K562 (cell line): ENCODE measurements at regions not wholly inside any gene's neighbourhood (a gene's known extent, or its start where the extent isn't known, plus 50 kb on each side); places are given as distances from the start of the nearest gene placed in this dataset.

ENCODE experiments used
- ATAC-seq: fragments of 200-7000 bp; cut with Tn5 transposase; 3 replicates; pipeline ENCODE4 v1.9.1; 2020; ENCODE audit warnings: moderate library complexity
- BruUV-seq: library from RNA; stranded (reverse); fragments of 400-500 nt; replicated peaks from 2 replicates; lab custom pipeline; 2021; lab: Mats Ljungman, UMichigan
- CTCF ChIA-PET: fragments of 300-600 bp; formaldehyde crosslinking; extraction: SDS; loops from one replicate; lab custom pipeline; 2021; ENCODE audit warnings: low intra/inter-chr PET ratio; lab: Yijun Ruan, JAX
- POLR2A ChIA-PET: fragments of 300-600, 350-650 bp; sonication (Branson Sonifier 250); formaldehyde crosslinking; extraction: SDS; loops from one replicate; lab custom pipeline; 2021; ENCODE audit warnings: antibody characterized with exemption, inconsistent platforms; lab: Yijun Ruan, JAX
- DNase-seq, 4 experiments: peaks; one replicate each; pipeline versions ENCODE4 v3.0.0 to v3.0.0-alpha.2; 2011 to 2018; ENCODE audit warnings: low spot score in 3 of 4, mixed read lengths in 3 of 4; ENCODE audit errors: extremely low read depth in 1 of 4
- FAIRE-seq: peaks from 2 replicates; lab custom pipeline; 2011; peaks lifted over from hg19 to GRCh38; lab: Jason Lieb, UNC
- H2AFZ ChIP-seq: 2 replicates; pipeline ENCODE4 v1.6.0; 2011; ENCODE audit warnings: low read depth, low read length, control low read depth, inconsistent platforms
- H3K27ac ChIP-seq: fragments of 200-600 bp; 3 replicates; pipeline ENCODE4 v1.8.0; 2011; ENCODE audit warnings: low read depth, mild to moderate bottlenecking, control low read depth, inconsistent platforms, low read length, moderate library complexity, mixed read lengths; ENCODE audit errors: extremely low read depth
- H3K27me3 ChIP-seq, 2 experiments: fragments of 300-600 bp in 1 of 2; 2 replicates in 1 of 2; 3 replicates in 1 of 2; pipeline versions ENCODE4 v1.6.0 to v1.8.0; 2011; ENCODE audit warnings: inconsistent platforms in 2 of 2, low read length in 2 of 2, mild to moderate bottlenecking in 1 of 2, mixed read lengths in 1 of 2, moderate library complexity in 1 of 2; ENCODE audit not compliant: control insufficient read depth in 2 of 2, insufficient read depth in 2 of 2
- H3K36me3 ChIP-seq: fragments of 300-600 bp; 3 replicates; pipeline ENCODE4 v1.8.0; 2011; ENCODE audit warnings: mild to moderate bottlenecking, low read length, inconsistent platforms; ENCODE audit not compliant: control insufficient read depth, insufficient read depth
- H3K4me1 ChIP-seq, 2 experiments: fragments of 200-600 bp in 1 of 2; replicated peaks in 1 of 2; 2 replicates in 1 of 2; 3 replicates in 1 of 2; pipeline versions ENCODE4 v1.5.1 to v1.8.0; 2011; ENCODE audit warnings: inconsistent platforms in 2 of 2, low read length in 2 of 2, mild to moderate bottlenecking in 1 of 2, mixed read lengths in 1 of 2, moderate library complexity in 1 of 2; ENCODE audit not compliant: control insufficient read depth in 2 of 2, insufficient read depth in 2 of 2
- H3K4me2 ChIP-seq: 2 replicates; pipeline ENCODE4 v1.6.1; 2011; ENCODE audit warnings: low read length, control low read depth, inconsistent platforms, mixed read lengths; ENCODE audit not compliant: insufficient read depth
- H3K4me3 ChIP-seq: fragments of 200-600 bp; sonication (generic), shearing (Covaris generic); 2 replicates; pipeline ENCODE4 v1.5.1; 2016; ENCODE audit warnings: control low read depth, inconsistent platforms
- H3K79me2 ChIP-seq: fragments of 200-600 bp; 3 replicates; pipeline ENCODE4 v1.8.0; 2011; ENCODE audit warnings: low read length, inconsistent platforms; ENCODE audit not compliant: control insufficient read depth, insufficient read depth
- H3K9ac ChIP-seq, 2 experiments: 2 replicates each; pipeline versions ENCODE4 v1.6.0 to v1.6.1; 2011; ENCODE audit warnings: low read depth in 2 of 2, low read length in 2 of 2, control low read depth in 1 of 2, inconsistent platforms in 1 of 2, mild to moderate bottlenecking in 1 of 2, mixed read lengths in 1 of 2; ENCODE audit not compliant: insufficient read depth in 1 of 2
- H3K9me1 ChIP-seq: one replicate; pipeline ENCODE4 v1.6.0; 2011; ENCODE audit warnings: inconsistent platforms, mild to moderate bottlenecking, low read length, moderate library complexity; ENCODE audit not compliant: control insufficient read depth, insufficient read depth
- H3K9me3 ChIP-seq: replicated peaks from 2 replicates; pipeline ENCODE4 v1.5.1; 2011; ENCODE audit warnings: low read depth, low read length, inconsistent platforms; ENCODE audit not compliant: control insufficient read depth, insufficient read depth
- H4K20me1 ChIP-seq: replicated peaks from 2 replicates; pipeline ENCODE4 v1.6.1; 2011; ENCODE audit warnings: low read length, inconsistent platforms, mixed read lengths; ENCODE audit not compliant: control insufficient read depth, insufficient read depth
- CREM ChIP-seq: IDR thresholded peaks from 2 replicates; pipeline ENCODE4 v1.6.1; 2014; ENCODE audit warnings: antibody characterized with exemption, low read depth
- ILK ChIP-seq: fragments of 450-650 bp; IDR thresholded peaks from 2 replicates; pipeline ENCODE4 v1.6.1; 2016; ENCODE audit warnings: missing genetic modification characterization, low read depth, mild to moderate bottlenecking, missing compliant biosample characterization, moderate library complexity, borderline replicate concordance
- L3MBTL2 ChIP-seq: fragments of 450-650 bp; IDR thresholded peaks from 2 replicates; pipeline ENCODE4 v1.6.1; 2016; ENCODE audit warnings: mild to moderate bottlenecking, moderate library complexity
- MBD2 ChIP-seq: sonication (generic); IDR thresholded peaks from 2 replicates; pipeline ENCODE4 v1.6.1; 2016; ENCODE audit warnings: low read depth, borderline replicate concordance
- MYC ChIP-seq, 2 experiments: fragments of 250-450 bp in 1 of 2; sonication (Bioruptor Pico) in 1 of 2; IDR thresholded peaks; 2 replicates each; pipeline versions ENCODE4 v1.5.1 to v1.6.1; 2012 to 2021; ENCODE audit warnings: low read depth in 2 of 2, borderline replicate concordance in 1 of 2, improper control_type of control experiment in 1 of 2, low read length in 1 of 2, mild to moderate bottlenecking in 1 of 2, moderate library complexity in 1 of 2
- NRF1 ChIP-seq, 2 experiments: fragments of 450-650 bp; IDR thresholded peaks in 1 of 2; conservative IDR thresholded peaks in 1 of 2; 2 replicates each; pipeline ENCODE4 v1.6.1; 2014; ENCODE audit warnings: mild to moderate bottlenecking in 2 of 2
- OTX1 ChIP-seq: fragments of 450-650 bp; formaldehyde crosslinking; IDR thresholded peaks from 2 replicates; pipeline ENCODE4 v1.4.0; 2022; ENCODE audit warnings: mild to moderate bottlenecking
- PPARD ChIP-seq: fragments of 250-450 bp; sonication (Bioruptor Pico); IDR thresholded peaks from 2 replicates; pipeline ENCODE4 v1.8.0; 2022; ENCODE audit warnings: inconsistent platforms, mild to moderate bottlenecking, moderate library complexity
- SLC30A9 ChIP-seq: fragments of 250-450 bp; sonication (Bioruptor Pico); IDR thresholded peaks from 2 replicates; pipeline ENCODE4 v1.8.0; 2022; ENCODE audit warnings: mild to moderate bottlenecking, moderate library complexity
- SMARCA5 ChIP-seq: fragments of 450-650 bp; IDR thresholded peaks from 2 replicates; pipeline ENCODE4 v1.6.1; 2016
- SOX6 ChIP-seq: fragments of 450-650 bp; IDR thresholded peaks from 2 replicates; pipeline ENCODE4 v1.6.1; 2014; ENCODE audit warnings: mild to moderate bottlenecking
- ZBTB17 ChIP-seq: fragments of 450-650 bp; formaldehyde crosslinking; IDR thresholded peaks from 2 replicates; pipeline ENCODE4 v1.4.0; 2020; ENCODE audit warnings: mild to moderate bottlenecking
- ZNF263 ChIP-seq: sonication (generic); formaldehyde crosslinking; IDR thresholded peaks from 2 replicates; pipeline ENCODE4 v1.8.0; 2022; ENCODE audit warnings: mild to moderate bottlenecking, missing genetic modification reagents, borderline replicate concordance
- ZNF311 ChIP-seq: fragments of 250-450 bp; sonication (Bioruptor Pico); IDR thresholded peaks from 2 replicates; pipeline ENCODE4 v1.4.0; 2020; ENCODE audit warnings: mild to moderate bottlenecking, moderate library complexity
- WGBS: fragments of 100-300 bp; shearing (Covaris generic); methylation state at CpG from one replicate; pipeline ENCODE4 v1.1.6; 2016; ENCODE audit warnings: low coverage, mixed read lengths; ENCODE audit not compliant: insufficient coverage; ENCODE audit errors: missing lambda C conversion rate; 5-methylcytosine and 5-hydroxymethylcytosine counted together
- in situ Hi-C: fragments of 300-500 bp; cut with MboI; formaldehyde crosslinking; loops from 4 replicates; pipeline ENCODE4 v1.15.0; 2018; ENCODE audit warnings: inconsistent platforms, mixed read lengths
- intact Hi-C: fragments of 100-400 bp; cut with micrococcal nuclease; formaldehyde crosslinking; loops from 2 replicates; pipeline ENCODE4 v1.14.2; 2022
- TF ChIP-seq, protein P1 (sequence below): fragments of 450-650 bp; IDR thresholded peaks from 2 replicates; pipeline ENCODE4 v1.6.1; 2016; ENCODE audit warnings: borderline replicate concordance
- TF ChIP-seq, protein P2 (sequence below): fragments of 450-650 bp; IDR thresholded peaks from 2 replicates; pipeline ENCODE4 v1.6.1; 2016; ENCODE audit warnings: mild to moderate bottlenecking

DNA sequence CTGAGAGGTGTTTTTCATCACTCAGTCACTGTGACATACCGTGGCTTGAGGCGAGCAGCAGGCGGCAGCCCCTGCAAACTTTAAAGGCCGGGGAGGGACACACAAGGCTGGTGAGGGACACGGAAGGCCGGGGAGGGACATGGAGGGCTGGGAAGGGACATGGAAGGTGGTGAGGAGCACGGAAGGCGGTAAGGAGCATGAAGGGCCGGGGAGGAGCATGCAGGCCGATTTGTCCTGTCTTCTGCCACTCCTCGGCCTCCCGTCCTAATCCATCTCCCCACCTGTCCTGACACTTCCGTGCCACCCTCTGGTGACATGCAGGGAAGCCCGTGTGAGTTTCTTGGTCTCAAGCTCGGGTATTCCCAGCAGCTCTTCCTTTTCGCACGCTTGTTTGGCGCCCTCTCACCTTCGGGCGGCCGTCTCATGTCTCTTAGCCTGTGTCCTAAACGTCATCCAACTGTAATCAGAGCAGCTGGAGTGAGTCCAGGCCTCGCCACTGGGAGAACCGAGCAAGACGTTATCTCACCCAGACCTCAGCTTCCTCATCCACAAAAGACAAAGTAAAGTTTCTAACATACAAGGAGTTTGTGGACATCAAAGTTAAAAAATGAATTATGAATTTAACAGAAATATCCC, 126.5 kb downstream of the MRPL36 start (continued):
- TF ChIP-seq, protein P1, sequence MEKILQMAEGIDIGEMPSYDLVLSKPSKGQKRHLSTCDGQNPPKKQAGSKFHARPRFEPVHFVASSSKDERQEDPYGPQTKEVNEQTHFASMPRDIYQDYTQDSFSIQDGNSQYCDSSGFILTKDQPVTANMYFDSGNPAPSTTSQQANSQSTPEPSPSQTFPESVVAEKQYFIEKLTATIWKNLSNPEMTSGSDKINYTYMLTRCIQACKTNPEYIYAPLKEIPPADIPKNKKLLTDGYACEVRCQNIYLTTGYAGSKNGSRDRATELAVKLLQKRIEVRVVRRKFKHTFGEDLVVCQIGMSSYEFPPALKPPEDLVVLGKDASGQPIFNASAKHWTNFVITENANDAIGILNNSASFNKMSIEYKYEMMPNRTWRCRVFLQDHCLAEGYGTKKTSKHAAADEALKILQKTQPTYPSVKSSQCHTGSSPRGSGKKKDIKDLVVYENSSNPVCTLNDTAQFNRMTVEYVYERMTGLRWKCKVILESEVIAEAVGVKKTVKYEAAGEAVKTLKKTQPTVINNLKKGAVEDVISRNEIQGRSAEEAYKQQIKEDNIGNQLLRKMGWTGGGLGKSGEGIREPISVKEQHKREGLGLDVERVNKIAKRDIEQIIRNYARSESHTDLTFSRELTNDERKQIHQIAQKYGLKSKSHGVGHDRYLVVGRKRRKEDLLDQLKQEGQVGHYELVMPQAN, result no peak
- TF ChIP-seq CREM (peak; percentile 62), NRF1 (conservative IDR thresholded peaks at IDR 0.05 in 1 of 2, IDR thresholded peaks at IDR 0.05 in 1 of 2) (0 out of 4 replicates have a peak, but pooled peaks of 1 of the 2 experiments have one; percentile 10), ZBTB17 (CRISPR knock-in tag) (no peak), MYC (IDR thresholded peaks at IDR 0.05; ENCODE audit: low read depth, low read length) (no peak), MYC (CRISPR knock-in tag; IDR thresholded peaks at IDR 0.05; ENCODE audit: borderline replicate concordance, low read depth) (no peak), L3MBTL2 (peak; percentile 82)

DNA sequence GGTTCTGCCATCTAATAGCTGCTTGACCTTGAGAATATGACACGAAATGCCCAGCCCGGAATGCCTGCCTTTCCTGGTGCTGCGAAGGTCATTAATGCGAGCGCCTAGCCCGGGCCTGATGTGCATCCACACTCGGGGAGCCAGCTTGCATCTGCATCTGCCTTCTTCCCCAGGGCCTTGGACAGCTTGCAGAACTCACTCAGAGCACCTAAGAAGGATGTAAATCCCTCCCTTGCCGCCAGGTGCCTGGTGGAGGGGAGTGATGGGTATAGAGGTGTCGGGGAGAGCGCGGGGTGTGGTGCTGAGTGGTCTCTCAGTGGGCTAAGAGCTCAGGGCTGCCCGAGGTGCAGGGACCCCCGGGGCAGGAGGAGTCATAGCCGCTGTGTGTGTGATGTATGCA, 127.2 kb downstream of the MRPL36 start:
- H3K4me1 ChIP-seq, result peaks cover 0 to 17% of the 10 kb centered on the region in 2 experiments; a peak in 3 of 5 replicates
- H3K9me1 ChIP-seq, result no peaks in the 10 kb centered on the region
- intact Hi-C loops, result loop anchor here (10.0 kb wide), 1 partner anchor 52 kb away; no protein-coding TSS in a partner anchor
- FAIRE-seq (no peak), DNase-seq (no peak), ATAC-seq (peak; percentile 49)
- in situ Hi-C loops, result no loop called here
- no peaks in the 10 kb centered on the region for H3K36me3 ChIP-seq
- no peaks in the 10 kb centered on the region for H3K9me3 ChIP-seq
- H3K4me2 ChIP-seq, result no peak overlapping the region
- H3K27ac ChIP-seq, result no peak overlapping the region
- ChIA-PET POLR2A (no interaction called here), CTCF (no interaction called here)
- no TSS peak for BruUV-seq
- H3K27me3 ChIP-seq, result peaks cover 35 to 52% of the 10 kb centered on the region in 2 experiments
- H3K79me2 ChIP-seq, result no peaks in the 10 kb centered on the region
- no peak overlapping the region for H3K9ac ChIP-seq
- peaks cover 13% of the 10 kb centered on the region for H4K20me1 ChIP-seq
- 12% methylated on average over 14 of the region's 14 CpGs for WGBS
- no peak overlapping the region for H3K4me3 ChIP-seq
- no peak overlapping the region for H2AFZ ChIP-seq
- TF ChIP-seq SMARCA5 (no peak), OTX1 (no peak), SOX6 (no peak), SLC30A9 (CRISPR knock-in tag) (no peak), ZNF311 (CRISPR knock-in tag) (no peak), ZNF263 (no peak), PPARD (no peak), ILK (tag) (no peak), MBD2 (no peak)
- TF ChIP-seq, protein P2, sequence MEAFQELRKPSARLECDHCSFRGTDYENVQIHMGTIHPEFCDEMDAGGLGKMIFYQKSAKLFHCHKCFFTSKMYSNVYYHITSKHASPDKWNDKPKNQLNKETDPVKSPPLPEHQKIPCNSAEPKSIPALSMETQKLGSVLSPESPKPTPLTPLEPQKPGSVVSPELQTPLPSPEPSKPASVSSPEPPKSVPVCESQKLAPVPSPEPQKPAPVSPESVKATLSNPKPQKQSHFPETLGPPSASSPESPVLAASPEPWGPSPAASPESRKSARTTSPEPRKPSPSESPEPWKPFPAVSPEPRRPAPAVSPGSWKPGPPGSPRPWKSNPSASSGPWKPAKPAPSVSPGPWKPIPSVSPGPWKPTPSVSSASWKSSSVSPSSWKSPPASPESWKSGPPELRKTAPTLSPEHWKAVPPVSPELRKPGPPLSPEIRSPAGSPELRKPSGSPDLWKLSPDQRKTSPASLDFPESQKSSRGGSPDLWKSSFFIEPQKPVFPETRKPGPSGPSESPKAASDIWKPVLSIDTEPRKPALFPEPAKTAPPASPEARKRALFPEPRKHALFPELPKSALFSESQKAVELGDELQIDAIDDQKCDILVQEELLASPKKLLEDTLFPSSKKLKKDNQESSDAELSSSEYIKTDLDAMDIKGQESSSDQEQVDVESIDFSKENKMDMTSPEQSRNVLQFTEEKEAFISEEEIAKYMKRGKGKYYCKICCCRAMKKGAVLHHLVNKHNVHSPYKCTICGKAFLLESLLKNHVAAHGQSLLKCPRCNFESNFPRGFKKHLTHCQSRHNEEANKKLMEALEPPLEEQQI, result no peak
